CD4-positive, alpha-beta T cell (primary cell): ENCODE measurements at regions not wholly inside any gene's neighbourhood (a gene's known extent, or its start where the extent isn't known, plus 50 kb on each side); places are given as distances from the start of the nearest gene placed in this dataset.

ENCODE experiments used
- ATAC-seq: fragments of 200-7000 bp; cut with Tn5 transposase; one replicate; pipeline ENCODE4 v1.10.0; 2022; ENCODE audit warnings: mild to moderate bottlenecking; ENCODE audit not compliant: poor library complexity
- CTCF ChIA-PET: fragments of 350-600 bp; sonication (Branson Sonifier 250); formaldehyde crosslinking; loops from one replicate; lab custom pipeline; 2021; ENCODE audit warnings: antibody characterized with exemption, inconsistent platforms; lab: Charles Lee
- POLR2A ChIA-PET: fragments of 350-600 bp; sonication (Branson Sonifier 250); formaldehyde crosslinking; loops from one replicate; lab custom pipeline; 2021; ENCODE audit warnings: antibody characterized with exemption, inconsistent platforms; lab: Charles Lee
- DNase-seq, 14 experiments: peaks; one replicate each; pipeline ENCODE4 v3.0.0-alpha.2; 2013 to 2020; ENCODE audit warnings: mixed read lengths in 2 of 14
- H3K27ac ChIP-seq, 2 donors: one replicate each; pipeline versions ENCODE4 v1.5.1 to v1.7.0; 2013; ENCODE audit warnings: low read length in 2 of 2, low read depth in 1 of 2, mild to moderate bottlenecking in 1 of 2
- H3K27me3 ChIP-seq, 2 experiments: 1 replicate in 1 of 2; 2 replicates in 1 of 2; pipeline versions ENCODE4 v1.6.1 to v1.7.0; 2013; ENCODE audit warnings: low read length in 2 of 2, control low read depth in 1 of 2, mild to moderate bottlenecking in 1 of 2, moderate library complexity in 1 of 2; ENCODE audit not compliant: insufficient read depth in 2 of 2, control insufficient read depth in 1 of 2
- H3K36me3 ChIP-seq: one replicate; pipeline ENCODE4 v1.6.1; 2013; ENCODE audit warnings: low read length, control low read depth; ENCODE audit not compliant: insufficient read depth
- H3K4me1 ChIP-seq: one replicate; pipeline ENCODE4 v1.6.1; 2013; ENCODE audit warnings: low read length, control low read depth; ENCODE audit not compliant: insufficient read depth
- H3K4me3 ChIP-seq: one replicate; pipeline ENCODE4 v1.5.1; 2013; ENCODE audit warnings: mild to moderate bottlenecking, low read length, moderate library complexity
- H3K9me3 ChIP-seq, 2 experiments: 1 replicate in 1 of 2; 2 replicates in 1 of 2; pipeline versions ENCODE4 v1.6.1 to v1.7.0; 2013; ENCODE audit warnings: low read length in 2 of 2, mild to moderate bottlenecking in 2 of 2, control low read depth in 1 of 2, moderate library complexity in 1 of 2; ENCODE audit not compliant: control insufficient read depth in 1 of 2, insufficient read depth in 1 of 2
- H3K27ac Mint-ChIP-seq: one replicate; pipeline ENCODE4 v1.8.0; 2020; ENCODE audit warnings: mixed read lengths
- H3K27me3 Mint-ChIP-seq: one replicate; pipeline ENCODE4 v1.8.0; 2021; ENCODE audit warnings: mixed read lengths
- H3K36me3 Mint-ChIP-seq: one replicate; pipeline ENCODE4 v1.8.0; 2021; ENCODE audit warnings: low read depth, mixed read lengths
- H3K4me1 Mint-ChIP-seq: one replicate; pipeline ENCODE4 v1.8.0; 2021; ENCODE audit warnings: low read depth, mixed read lengths
- H3K4me3 Mint-ChIP-seq: one replicate; pipeline ENCODE4 v1.8.0; 2020; ENCODE audit warnings: mild to moderate bottlenecking, mixed read lengths
- H3K9me3 Mint-ChIP-seq: one replicate; pipeline ENCODE4 v1.8.0; 2020; ENCODE audit warnings: mixed read lengths
- CTCF ChIP-seq: fragments of 200-600 bp; IDR thresholded peaks from one replicate; pipeline ENCODE4 v1.8.0; 2022; ENCODE audit warnings: antibody characterized with exemption, mild to moderate bottlenecking
- intact Hi-C, 2 experiments: fragments of 100-400 bp; cut with DNase I in 1 of 2; cut with micrococcal nuclease in 1 of 2; formaldehyde crosslinking; loops; one replicate each; pipeline versions ENCODE4 v1.15.1 to v1.9.0; 2023 to 2025; cut with DNase I, micrococcal nuclease

GRCh38 chr2:114061566-114062098, 171.7 kb downstream of the ACTR3 start:
- Histone ChIP-seq H3K9me3 (no peaks in the 10 kb centered on the region), H3K27ac (no peak overlapping the region), H3K4me3 (no peak overlapping the region), H3K4me1 (no peaks in the 10 kb centered on the region), H3K36me3 (no peaks in the 10 kb centered on the region), H3K27me3 (peaks cover 6 to 8% of the 10 kb centered on the region in 2 experiments)
- no peak overlapping the region for H3K27ac Mint-ChIP-seq
- ChIA-PET CTCF (no interaction called here), POLR2A (no interaction called here)
- H3K4me3 Mint-ChIP-seq: no peak overlapping the region
- no peaks in the 10 kb centered on the region for H3K9me3 Mint-ChIP-seq
- intact Hi-C loops: no loop called here
- DNase-seq: no peak
- no peaks in the 10 kb centered on the region for H3K4me1 Mint-ChIP-seq
- ATAC-seq: no peak
- peaks cover 16% of the 10 kb centered on the region for H3K27me3 Mint-ChIP-seq
- no peak for TF ChIP-seq CTCF
- H3K36me3 Mint-ChIP-seq: no peaks in the 10 kb centered on the region

GRCh38 chr2:114063346-114063745, 173.5 kb downstream of the ACTR3 start:
- H3K27ac Mint-ChIP-seq: no peak overlapping the region
- H3K4me1 Mint-ChIP-seq: no peaks in the 10 kb centered on the region
- H3K4me3 Mint-ChIP-seq: no peak overlapping the region
- Histone ChIP-seq H3K27ac (no peak overlapping the region), H3K4me1 (no peaks in the 10 kb centered on the region), H3K36me3 (no peaks in the 10 kb centered on the region), H3K27me3 (peaks cover 8 to 19% of the 10 kb centered on the region in 2 experiments), H3K9me3 (no peaks in the 10 kb centered on the region), H3K4me3 (no peak overlapping the region)
- peaks cover 27% of the 10 kb centered on the region for H3K27me3 Mint-ChIP-seq
- intact Hi-C loops: no loop called here
- no peak for TF ChIP-seq CTCF
- CTCF ChIA-PET: no interaction called here
- no peaks in the 10 kb centered on the region for H3K9me3 Mint-ChIP-seq
- no peak for DNase-seq
- ATAC-seq: no peak
- POLR2A ChIA-PET: no interaction called here
- H3K36me3 Mint-ChIP-seq: no peaks in the 10 kb centered on the region

- Histone ChIP-seq H3K4me3 (no peak overlapping the region), H3K9me3 (no peaks in the 10 kb centered on the region)
- intact Hi-C loops: no loop called here
Measured at GRCh38 chr2:114065731-114066130, 175.8 kb downstream of the ACTR3 start.

More at GRCh38 chr2:114065731-114066130, 175.8 kb downstream of the ACTR3 start:
- Histone ChIP-seq H3K27ac (no peak overlapping the region), H3K27me3 (peaks cover 8 to 20% of the 10 kb centered on the region in 2 experiments), H3K4me1 (no peaks in the 10 kb centered on the region), H3K36me3 (no peaks in the 10 kb centered on the region)
- Mint-ChIP-seq H3K36me3 (no peaks in the 10 kb centered on the region), H3K9me3 (no peaks in the 10 kb centered on the region), H3K4me1 (no peaks in the 10 kb centered on the region), H3K27ac (no peak overlapping the region), H3K27me3 (peaks cover 32% of the 10 kb centered on the region), H3K4me3 (no peak overlapping the region)
- POLR2A ChIA-PET: no interaction called here
- ATAC-seq (no peak), DNase-seq (no peak)
- CTCF ChIA-PET: no interaction called here
- TF ChIP-seq CTCF: no peak
